Stimulated activated CD4-positive, alpha-beta T cell treated with anti-CD3 and anti-CD28 coated beads, Interleukin-4, amount 100 ng/mL, for 48 hours (primary cell): ENCODE measurements at regions not wholly inside any gene's neighbourhood (a gene's known extent, or its start where the extent isn't known, plus 50 kb on each side); places are given as distances from the start of the nearest gene placed in this dataset.

Experiments
- DNase-seq, 2 donors: peaks; one replicate each; pipeline ENCODE4 v3.0.0-alpha.2; 2020; ENCODE audit warnings: low read depth in 2 of 2

DNA sequence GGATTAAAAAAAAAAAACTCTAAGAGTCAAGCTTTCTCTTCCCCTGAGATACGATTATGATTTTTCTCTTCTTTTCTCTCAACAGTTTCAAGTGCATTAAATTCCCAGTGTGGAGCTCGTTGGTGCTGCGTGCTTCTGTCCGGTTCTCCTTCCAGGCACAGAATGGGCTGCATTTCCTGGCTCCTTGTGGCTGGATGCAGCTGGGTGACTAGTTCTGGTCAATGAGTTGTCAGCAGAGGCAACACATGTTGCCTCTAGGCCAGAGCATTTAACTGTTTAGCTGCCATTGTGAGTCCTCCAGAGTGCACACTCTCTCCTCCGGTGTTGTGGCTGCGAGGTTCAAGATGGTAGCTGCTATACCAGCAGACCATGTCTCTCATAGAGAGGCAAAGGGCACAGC is 312.9 kb downstream of the RRAGC start:
- DNase-seq = no peak

DNA sequence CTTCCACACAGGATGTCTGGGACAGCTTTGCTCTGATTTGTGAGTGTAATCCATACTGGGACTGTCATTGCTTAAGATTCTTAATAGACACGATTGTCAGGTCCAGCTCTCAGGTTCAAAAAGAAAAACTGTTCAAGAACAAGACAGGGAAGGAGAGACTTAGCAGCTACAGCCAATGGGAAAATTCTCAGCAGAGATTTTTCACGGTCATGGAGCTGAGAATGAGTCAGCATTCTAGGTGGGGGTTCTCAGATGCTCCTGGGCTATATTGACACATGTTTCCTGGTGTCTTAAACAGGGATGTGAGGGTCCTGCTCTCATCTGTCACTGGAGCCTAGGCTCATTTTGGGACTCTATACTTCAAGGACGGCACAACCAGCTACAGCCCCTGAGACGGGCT is 318.3 kb downstream of the RRAGC start:
- DNase-seq = no peak

DNA sequence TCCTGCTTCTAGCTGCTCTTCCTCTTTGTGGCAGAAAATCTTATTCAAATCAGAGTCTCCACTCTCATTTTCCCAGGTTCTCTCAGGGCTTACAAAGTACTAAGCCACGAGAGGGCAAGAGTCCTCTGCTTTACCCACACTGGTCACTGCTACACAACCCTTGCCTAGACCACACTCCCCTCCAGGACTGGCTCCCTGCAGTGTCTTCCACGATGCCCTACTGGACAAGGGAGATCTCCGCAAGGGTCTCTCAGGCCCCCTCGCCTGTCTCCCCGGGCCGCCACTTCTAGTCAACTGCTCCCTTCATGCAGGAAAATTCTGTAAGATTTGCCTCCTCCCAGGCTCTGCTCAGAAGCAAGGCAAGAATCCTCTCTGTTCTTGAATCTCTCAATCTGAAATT is 319.6 kb downstream of the RRAGC start:
- no peak for DNase-seq

DNA sequence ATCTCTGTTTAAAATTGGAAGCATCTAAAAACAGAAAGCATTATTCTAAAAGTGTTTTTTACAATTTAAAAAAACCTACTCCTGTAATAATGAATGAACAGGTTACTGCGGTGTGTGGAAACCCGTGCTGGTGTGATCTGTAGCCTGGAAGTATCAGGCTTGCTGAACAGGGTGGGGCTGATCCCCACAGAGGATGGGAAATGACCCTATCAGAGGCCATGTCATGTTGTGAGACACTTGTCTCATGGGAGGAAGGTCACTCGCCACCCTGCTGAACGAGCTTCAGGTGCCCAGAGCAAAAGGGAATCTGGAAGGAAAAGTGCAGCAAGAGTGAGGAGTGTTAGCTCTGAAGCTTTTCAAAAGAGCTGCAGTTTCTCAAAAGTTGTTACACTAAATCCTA is 320.7 kb downstream of the RRAGC start:
- DNase-seq = no peak

DNA sequence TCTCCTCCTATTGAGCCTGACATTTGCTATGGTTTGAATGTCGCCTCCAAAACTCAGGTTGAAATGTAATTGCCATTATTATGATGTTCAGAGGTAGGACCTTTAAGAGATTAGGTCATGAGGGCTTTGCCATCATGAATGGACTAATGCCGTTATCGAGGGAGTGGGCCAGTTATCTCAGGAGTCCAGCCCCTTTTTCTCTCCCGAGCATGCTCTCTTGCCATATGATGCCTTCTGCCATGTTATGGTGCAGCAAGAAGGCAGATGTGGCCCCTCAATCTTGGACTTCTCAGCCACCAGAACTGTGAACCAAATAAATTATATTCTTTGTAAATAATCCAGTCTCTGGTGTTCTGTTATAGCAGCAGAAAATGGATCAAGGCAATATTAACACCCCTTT is 323.5 kb downstream of the RRAGC start:
- no peak for DNase-seq

DNA sequence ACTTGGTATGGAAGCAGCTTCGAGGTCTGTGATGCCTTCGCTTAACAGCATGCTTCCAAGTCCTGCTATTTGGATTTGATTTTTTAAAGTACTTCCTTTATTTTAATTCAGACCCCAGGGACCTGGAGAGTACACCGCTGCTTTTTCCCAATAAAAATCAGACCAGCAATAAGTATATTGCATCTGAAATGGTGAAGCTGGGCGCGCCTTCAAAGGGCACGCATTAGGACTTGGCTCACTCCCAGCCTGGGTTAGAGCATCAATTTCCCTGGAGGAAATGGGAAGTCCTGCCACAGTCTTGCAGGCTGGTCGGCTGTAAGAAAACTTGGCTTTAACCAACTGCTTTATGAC is 325.1 kb downstream of the RRAGC start:
- DNase-seq = no peak

DNA sequence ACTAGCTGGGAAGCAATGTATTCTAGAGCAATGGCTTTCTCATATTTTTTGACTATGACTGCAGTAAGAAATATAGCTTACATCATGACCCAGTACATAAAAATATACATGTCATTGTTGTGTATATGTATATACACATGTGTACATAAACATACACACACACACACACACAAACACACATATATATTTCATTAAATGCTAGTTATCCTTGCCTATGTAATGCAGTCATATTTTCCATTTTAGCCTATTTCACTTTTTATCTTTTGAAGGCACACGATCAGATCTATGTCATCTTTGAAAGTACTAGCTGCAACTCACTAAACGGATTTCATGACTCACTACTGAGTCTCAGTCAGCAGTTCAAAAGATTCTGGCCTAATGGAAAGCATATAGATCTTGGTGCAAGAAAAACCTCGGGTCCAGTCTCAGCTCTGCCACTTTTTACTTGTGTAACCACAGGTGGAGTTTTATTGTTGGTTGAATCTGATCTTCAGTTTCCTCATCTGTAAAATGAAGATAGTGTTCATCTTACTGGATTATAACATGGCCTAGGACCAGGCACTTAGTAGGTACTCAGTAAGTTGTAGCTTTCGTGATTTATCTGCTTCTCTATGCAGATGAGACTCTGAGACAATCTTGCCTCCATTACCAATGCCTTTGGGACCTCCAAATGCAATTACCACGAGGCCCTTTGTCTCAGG is 325.6 kb downstream of the RRAGC start:
- no peak for DNase-seq

DNA sequence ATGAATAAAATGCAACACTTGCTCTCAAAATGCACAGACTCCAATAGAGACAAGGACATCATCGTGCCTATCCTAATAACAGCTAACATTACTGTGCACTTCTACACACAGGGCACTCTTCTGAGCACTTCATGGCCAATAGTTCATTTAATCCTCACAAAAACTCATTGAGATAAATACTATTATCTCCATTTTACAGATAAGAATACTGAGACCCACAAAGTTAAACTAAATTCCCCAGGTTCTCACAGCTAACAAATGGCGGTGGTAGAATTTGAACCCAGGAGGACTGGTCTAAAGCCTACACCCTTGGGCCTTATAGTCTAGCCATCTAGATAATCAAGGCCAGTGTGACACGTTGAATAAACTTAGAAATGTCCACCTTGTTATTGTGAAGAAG is 328.6 kb downstream of the RRAGC start:
- DNase-seq = no peak

DNA sequence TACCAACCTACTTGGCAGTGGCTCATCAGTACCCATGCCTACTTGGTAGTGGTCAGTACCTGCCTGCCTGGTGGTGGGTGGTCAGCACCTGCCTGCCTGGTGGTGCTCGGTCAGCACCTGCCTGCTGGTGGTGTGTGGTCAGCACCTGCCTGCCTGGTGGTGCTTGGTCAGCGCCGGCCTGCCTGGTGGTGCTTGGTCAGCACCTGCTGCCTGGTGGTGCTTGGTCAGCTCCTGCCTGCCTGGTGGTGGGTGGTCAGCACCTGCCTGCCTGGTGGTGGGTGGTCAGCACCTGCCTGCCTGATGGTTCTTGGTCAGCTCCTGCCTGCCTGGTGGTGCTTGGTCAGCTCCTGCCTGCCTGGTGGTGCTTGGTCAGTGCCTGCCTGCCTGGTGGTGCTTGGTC is 329.6 kb downstream of the RRAGC start:
- no peak for DNase-seq

DNA sequence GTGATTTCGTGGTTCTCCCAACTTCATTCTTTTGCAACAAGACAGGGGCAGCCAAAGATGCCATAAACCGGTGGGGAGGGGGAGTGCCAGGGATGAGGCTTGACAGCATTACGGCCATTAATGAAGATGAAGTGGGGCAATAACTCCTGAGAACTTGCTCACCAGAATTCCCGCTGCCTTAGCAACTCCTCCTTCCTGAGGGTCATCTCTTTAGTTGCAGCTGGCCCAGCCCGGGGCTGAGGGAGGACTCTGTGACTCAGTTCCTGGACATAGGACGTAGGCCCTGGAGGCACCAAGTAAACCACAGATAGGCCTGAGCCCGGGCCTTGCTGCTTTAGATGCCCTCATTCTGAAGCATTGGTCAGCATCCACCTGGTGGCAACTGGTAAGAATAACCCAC is 330.2 kb downstream of the RRAGC start:
- no peak for DNase-seq

DNA sequence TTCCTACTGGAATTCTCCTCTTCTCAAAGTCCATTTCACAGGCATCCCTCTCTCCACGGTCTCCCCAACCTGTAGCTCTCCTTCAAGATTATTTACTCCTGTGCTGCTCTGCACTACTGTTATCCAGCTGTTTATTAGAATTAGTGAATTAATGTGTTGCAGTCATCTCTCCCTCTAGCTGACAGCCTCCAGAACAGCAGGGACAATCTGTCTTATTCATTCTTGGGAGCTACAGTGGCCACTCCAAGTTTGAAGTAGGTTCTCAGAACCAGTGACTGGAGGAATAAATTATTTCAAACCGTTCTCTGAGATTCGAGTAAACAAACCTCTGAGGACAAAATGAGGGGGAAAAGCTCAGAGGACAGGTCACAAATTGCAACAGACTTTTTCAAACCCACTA is 330.9 kb downstream of the RRAGC start:
- DNase-seq = no peak

DNA sequence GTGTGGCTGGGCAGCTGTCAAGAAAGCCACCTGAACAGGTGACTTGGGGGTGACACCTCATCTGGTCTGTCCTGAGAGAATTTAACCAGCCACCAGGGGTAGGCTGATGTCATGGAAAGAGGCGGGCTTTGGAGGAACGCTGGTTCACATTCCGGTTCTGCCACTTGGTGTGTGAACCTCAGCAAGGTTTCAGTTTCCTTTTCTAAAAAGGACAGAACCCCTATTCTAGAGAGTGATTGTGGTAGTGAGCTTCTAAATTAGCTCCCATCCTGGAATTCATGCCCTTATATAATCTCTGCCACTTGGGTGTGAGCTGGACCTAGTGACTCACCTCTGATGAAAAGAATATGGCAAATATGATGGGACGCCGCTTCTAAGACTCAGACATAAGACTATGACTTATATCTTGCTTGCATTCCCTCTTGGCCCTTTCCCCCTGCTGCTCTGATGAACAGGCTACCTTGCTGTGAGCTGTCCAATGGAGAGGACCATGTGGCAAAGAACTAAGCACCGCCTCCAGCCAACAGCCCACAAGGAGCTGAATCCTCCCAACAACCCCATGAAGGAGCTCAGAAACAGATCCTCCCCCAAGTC is 332.1 kb downstream of the RRAGC start:
- DNase-seq = peak; percentile 42 to 48

DNA sequence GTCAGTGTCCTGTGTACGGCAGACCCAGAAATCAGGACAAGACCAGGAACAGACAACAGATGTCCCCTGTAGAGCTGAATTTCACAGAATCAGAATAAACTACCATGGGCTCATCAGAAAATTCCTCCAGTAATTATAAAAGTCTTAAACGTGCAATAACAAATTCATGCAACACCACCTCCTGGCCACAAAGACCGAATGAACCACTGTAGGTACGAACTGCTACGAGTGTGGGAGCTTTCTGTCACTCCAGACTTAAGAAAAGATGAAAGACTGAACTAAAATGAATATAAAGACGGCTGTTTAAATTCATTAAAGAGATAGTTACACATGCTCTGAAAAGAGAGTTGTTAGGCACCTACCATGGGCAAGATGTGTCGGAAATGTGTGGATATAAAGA is 333.5 kb downstream of the RRAGC start:
- no peak for DNase-seq

DNA sequence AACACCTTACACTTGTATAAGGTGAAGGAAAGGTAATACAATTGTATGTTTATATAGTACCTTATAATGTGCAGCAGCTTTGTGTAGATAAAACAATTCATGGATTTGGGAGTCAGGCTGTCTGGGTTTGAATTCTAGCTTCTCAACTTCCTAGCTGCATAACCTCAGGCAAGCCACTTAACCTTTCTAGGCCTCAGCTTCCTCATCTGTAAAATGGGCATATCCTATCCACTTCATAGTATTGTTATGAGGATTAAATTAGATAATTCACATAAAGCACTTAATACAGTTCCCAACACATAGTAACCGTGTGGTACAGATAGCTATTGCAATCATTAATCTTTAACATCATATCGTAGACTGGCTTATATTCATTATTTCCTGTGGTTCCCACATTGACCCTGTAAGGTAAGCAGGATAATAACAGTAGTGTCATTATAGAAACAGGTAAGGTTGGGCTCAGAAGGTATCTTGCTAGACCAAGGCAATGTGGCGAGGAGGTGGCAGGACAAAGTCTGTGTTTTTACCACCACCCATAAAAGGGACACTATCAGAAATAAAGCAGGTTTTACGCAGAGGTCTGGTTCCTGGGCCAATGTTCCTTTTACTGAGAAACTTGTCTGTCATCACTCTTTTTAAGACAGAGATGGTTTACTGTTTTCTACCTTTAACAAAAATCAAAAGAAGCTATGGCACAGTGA is 334.1 kb downstream of the RRAGC start:
- no peak for DNase-seq

DNA sequence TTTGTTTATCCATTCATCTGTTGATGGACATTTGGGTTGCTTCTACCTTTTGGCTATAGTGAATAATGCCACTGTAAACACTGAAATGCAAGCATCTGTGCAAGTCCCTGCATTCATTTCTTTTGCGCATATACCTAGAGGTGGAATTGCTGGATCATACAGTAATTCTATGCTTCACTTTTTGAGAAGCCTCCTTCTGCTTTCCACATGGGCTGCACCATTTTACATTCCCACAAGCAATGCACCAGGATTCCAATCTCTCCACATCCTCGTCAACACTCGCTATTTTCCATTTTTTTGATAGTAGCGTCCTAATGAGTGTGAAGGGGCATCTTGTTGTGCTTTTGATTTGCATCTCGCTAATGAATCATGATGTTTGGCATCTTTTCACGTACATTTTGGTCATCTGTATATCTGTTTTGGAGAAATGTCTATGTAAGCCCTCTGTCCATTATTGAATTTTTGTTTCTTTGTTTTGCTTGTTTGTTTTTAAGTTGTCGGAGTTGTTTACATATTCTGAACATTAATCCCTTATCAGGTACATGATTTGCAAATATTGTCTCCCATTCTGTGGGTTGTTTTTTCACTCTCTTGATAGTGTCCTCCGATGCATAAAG is 335.4 kb downstream of the RRAGC start:
- no peak for DNase-seq

DNA sequence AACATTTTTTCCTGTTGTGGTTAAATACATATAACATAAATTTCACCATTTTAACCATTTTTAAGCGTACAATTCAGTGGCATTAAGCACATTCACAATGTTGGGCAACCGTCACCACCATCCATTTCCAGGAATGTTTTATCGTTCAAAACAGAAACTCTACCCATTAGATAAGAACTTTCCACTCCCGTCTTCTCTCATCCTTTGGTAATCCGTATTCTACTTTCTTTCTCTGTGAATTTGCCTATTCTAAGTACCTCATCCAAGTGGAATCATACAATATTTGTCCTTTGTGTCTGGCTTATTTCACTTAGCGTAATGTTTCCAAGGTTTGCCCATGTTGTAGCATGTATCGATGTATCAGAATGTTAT is 336.0 kb downstream of the RRAGC start:
- no peak for DNase-seq

DNA sequence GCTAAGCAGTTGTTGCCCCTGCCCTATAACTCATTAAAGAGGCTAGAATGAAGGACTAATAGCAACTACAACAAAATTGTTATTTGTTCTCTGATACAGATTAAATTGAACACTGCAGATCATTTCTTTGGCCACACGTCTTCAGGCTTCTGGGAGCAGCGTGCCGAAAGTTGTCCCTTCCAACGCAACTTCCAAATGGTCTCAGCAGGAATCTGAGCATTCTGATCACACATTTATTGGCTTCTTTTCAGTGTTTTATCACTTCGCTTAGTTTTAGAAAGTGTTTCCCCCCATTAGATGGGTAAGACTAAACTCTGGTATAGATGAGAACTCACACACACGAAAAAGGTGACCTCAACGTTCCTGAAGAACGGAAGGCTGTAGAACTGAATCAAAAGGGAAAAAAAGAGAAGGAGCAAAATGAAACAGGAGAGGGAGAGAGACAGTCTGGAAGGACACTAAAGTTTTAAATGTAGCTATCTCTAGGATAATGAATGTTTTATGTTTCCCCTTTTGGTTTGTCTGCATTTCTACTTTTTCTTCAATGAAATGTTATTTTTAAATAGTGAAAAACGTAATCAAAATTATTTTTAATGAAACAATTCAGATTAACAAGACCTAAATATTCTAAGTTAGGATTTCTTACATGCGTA is 336.5 kb downstream of the RRAGC start:
- no peak for DNase-seq

DNA sequence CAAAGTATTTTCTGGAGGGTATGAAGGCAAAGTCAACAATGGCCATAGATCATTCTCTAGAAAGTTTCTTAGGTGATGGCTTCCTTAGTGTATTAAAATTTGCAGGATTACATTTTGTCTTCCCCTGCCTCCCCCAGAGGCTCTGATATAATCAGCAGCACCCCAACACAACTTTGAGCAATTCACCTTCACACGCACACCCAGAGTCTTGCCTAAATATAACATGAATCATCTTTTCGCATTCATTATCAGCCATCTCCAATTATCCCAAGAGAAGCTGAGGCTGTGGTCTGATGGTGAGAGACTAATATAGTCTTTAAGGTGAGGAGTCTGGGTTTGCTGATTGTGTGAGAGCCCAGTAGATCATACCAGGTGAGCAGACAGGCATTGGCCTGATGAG is 343.0 kb downstream of the RRAGC start:
- DNase-seq = no peak

DNA sequence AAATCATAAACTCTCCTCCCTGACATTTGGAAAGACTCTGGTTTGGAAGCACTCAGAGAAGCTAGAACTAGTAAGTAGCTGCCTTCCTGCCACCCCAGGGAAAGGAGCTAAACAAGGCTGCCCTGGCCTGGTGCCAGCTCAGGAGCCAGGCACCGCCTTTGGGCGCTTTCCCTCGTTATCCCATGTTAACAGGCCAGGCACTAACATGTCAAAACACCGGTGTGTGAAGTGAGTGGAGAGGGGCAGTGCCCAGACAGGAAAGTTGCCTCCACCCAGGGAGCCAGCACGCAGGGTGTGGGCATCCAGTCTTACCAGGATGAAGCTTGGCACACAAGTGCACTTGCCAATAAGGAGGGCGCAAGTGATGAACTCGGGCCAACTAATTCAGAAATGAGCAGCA is 346.8 kb downstream of the RRAGC start:
- no peak for DNase-seq

DNA sequence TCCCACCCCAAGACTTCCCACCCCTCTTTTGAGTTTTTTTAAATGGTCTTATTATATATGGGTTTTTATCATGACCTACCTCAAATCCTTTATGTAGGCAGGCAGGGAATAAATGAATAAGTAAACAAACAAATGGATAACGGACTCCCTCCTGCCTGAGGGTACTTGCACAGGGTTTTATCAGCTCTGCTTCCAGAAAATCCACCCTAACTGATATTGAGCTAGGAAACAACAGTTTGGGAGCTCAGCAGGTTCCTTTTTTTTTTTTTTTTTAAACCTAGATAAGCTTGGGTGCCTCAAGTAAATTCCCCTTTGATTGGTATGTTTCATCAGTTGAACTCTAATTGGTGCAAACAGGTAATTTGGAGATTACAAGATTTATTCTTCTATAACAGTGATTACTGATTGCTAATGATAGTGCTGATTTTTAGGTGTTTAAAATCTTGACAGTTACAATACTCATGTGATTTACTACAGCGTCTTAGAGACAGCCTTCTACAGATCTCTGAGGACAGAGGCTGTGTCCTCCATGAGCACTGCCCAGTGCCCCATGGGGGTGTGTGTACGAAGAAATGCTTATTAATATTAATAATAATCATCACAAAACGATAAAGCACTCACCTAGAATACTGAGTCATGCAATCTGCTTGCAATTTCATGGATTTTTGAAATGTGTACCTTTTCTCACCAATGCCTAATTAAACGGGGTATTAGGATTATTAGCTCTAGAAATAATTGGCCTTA is 347.4 kb downstream of the RRAGC start:
- DNase-seq = no peak

DNA sequence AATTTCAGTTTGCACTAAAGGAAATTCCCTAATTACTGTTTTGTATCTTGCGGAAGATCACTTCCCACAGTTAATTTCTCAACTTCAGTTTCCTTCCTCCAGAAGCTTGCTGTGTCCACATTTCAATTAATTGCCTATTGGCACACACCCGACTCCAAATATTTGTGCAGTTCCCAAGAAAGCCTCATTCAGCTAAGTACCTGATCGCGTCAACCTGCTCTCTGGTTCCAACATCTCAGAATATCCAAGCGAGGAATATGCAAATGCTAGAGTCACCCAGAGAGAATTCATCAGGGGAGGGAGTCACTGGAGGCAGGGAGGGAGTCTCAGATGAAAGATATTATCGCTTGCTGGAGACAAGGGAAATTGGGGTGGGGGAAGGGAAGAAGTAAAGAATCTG is 351.3 kb downstream of the RRAGC start:
- DNase-seq = no peak

DNA sequence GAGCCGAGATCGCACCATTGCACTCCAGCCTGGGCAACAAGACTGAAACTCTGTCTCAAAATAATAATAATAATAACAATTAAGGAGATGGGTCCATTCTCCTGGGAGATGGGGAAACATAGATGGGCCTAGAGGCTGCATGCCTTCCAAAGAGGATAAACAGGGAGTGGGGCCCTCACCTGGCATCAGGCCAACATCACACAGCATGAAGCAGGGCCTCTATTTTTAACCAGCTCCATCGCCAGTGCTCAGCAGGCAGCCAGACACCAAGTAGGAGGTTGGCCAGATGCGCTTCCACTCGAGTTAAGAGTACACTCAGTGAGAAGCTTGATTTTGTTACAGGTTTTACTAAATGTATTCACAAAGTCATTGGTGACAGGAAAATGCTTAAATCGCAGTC is 352.0 kb downstream of the RRAGC start:
- DNase-seq = no peak
